CD4-positive, alpha-beta T cell (primary cell): ENCODE measurements at regions not wholly inside any gene's neighbourhood (a gene's known extent, or its start where the extent isn't known, plus 50 kb on each side); places are given as distances from the start of the nearest gene placed in this dataset.
"Not testable (repeated sequence)": the region's sequence is repeated elsewhere in the genome, so short reads cannot be mapped to it uniquely, and the experiment has no call there.

Experiments used
- ATAC-seq: fragments of 200-7000 bp; cut with Tn5 transposase; one replicate; pipeline ENCODE4 v1.10.0; 2022; ENCODE audit warnings: mild to moderate bottlenecking; ENCODE audit not compliant: poor library complexity
- CTCF ChIA-PET: fragments of 350-600 bp; sonication (Branson Sonifier 250); formaldehyde crosslinking; loops from one replicate; lab custom pipeline; 2021; ENCODE audit warnings: antibody characterized with exemption, inconsistent platforms; lab: Charles Lee
- POLR2A ChIA-PET: fragments of 350-600 bp; sonication (Branson Sonifier 250); formaldehyde crosslinking; loops from one replicate; lab custom pipeline; 2021; ENCODE audit warnings: antibody characterized with exemption, inconsistent platforms; lab: Charles Lee
- DNase-seq, 14 experiments: peaks; one replicate each; pipeline ENCODE4 v3.0.0-alpha.2; 2013 to 2020; ENCODE audit warnings: mixed read lengths in 2 of 14
- H3K27ac ChIP-seq, 2 donors: one replicate each; pipeline versions ENCODE4 v1.5.1 to v1.7.0; 2013; ENCODE audit warnings: low read length in 2 of 2, low read depth in 1 of 2, mild to moderate bottlenecking in 1 of 2
- H3K27me3 ChIP-seq, 2 experiments: 1 replicate in 1 of 2; 2 replicates in 1 of 2; pipeline versions ENCODE4 v1.6.1 to v1.7.0; 2013; ENCODE audit warnings: low read length in 2 of 2, control low read depth in 1 of 2, mild to moderate bottlenecking in 1 of 2, moderate library complexity in 1 of 2; ENCODE audit not compliant: insufficient read depth in 2 of 2, control insufficient read depth in 1 of 2
- H3K36me3 ChIP-seq: one replicate; pipeline ENCODE4 v1.6.1; 2013; ENCODE audit warnings: low read length, control low read depth; ENCODE audit not compliant: insufficient read depth
- H3K4me1 ChIP-seq: one replicate; pipeline ENCODE4 v1.6.1; 2013; ENCODE audit warnings: low read length, control low read depth; ENCODE audit not compliant: insufficient read depth
- H3K4me3 ChIP-seq: one replicate; pipeline ENCODE4 v1.5.1; 2013; ENCODE audit warnings: mild to moderate bottlenecking, low read length, moderate library complexity
- H3K9me3 ChIP-seq, 2 experiments: 1 replicate in 1 of 2; 2 replicates in 1 of 2; pipeline versions ENCODE4 v1.6.1 to v1.7.0; 2013; ENCODE audit warnings: low read length in 2 of 2, mild to moderate bottlenecking in 2 of 2, control low read depth in 1 of 2, moderate library complexity in 1 of 2; ENCODE audit not compliant: control insufficient read depth in 1 of 2, insufficient read depth in 1 of 2
- H3K27ac Mint-ChIP-seq: one replicate; pipeline ENCODE4 v1.8.0; 2020; ENCODE audit warnings: mixed read lengths
- H3K27me3 Mint-ChIP-seq: one replicate; pipeline ENCODE4 v1.8.0; 2021; ENCODE audit warnings: mixed read lengths
- H3K36me3 Mint-ChIP-seq: one replicate; pipeline ENCODE4 v1.8.0; 2021; ENCODE audit warnings: low read depth, mixed read lengths
- H3K4me1 Mint-ChIP-seq: one replicate; pipeline ENCODE4 v1.8.0; 2021; ENCODE audit warnings: low read depth, mixed read lengths
- H3K4me3 Mint-ChIP-seq: one replicate; pipeline ENCODE4 v1.8.0; 2020; ENCODE audit warnings: mild to moderate bottlenecking, mixed read lengths
- H3K9me3 Mint-ChIP-seq: one replicate; pipeline ENCODE4 v1.8.0; 2020; ENCODE audit warnings: mixed read lengths
- CTCF ChIP-seq: fragments of 200-600 bp; IDR thresholded peaks from one replicate; pipeline ENCODE4 v1.8.0; 2022; ENCODE audit warnings: antibody characterized with exemption, mild to moderate bottlenecking
- intact Hi-C, 2 experiments: fragments of 100-400 bp; cut with DNase I in 1 of 2; cut with micrococcal nuclease in 1 of 2; formaldehyde crosslinking; loops; one replicate each; pipeline versions ENCODE4 v1.15.1 to v1.9.0; 2023 to 2025; cut with DNase I, micrococcal nuclease

DNA sequence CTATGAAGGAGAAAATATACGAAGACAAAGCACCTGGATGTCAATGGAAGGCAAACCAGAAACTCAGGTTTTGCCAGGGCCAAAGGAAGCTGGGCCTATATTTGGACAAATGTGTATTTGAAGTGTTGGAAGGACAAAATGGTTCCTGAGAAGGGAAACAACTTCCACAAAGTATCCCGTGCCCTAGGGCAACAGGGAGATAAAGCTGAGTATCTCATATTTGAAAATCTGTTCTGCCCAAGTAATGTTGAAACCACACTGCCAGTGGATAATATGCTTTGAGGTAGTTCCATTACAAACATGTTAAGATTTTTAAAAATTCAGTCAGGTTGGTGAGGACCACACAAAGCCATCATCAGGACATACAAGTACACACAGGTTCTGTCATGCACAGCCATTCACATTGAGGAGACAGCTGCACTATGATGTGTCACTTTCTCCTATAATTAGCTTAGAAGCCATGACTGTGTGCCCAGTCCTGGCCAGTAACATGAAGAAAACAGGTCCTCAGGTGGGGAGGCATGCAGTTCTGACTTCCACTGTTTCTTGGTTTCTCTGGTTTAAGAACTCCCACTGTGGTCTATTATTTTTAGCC is 116.4 kb downstream of the PWWP3B start:
- DNase-seq (no peak), ATAC-seq (no peak)
- Histone ChIP-seq H3K4me3 (no peak overlapping the region), H3K4me1 (no peaks in the 10 kb centered on the region), H3K9me3 (no peaks in the 10 kb centered on the region), H3K27me3 (no peaks in the 10 kb centered on the region), H3K27ac (no peak overlapping the region), H3K36me3 (no peaks in the 10 kb centered on the region)
- no peaks in the 10 kb centered on the region for H3K36me3 Mint-ChIP-seq
- H3K4me1 Mint-ChIP-seq = no peaks in the 10 kb centered on the region
- H3K9me3 Mint-ChIP-seq = no peaks in the 10 kb centered on the region
- no peak overlapping the region for H3K4me3 Mint-ChIP-seq
- ChIA-PET CTCF (no interaction called here), POLR2A (no interaction called here)
- TF ChIP-seq CTCF = no peak
- intact Hi-C loops = no loop called here
- no peak overlapping the region for H3K27ac Mint-ChIP-seq
- H3K27me3 Mint-ChIP-seq = no peaks in the 10 kb centered on the region

DNA sequence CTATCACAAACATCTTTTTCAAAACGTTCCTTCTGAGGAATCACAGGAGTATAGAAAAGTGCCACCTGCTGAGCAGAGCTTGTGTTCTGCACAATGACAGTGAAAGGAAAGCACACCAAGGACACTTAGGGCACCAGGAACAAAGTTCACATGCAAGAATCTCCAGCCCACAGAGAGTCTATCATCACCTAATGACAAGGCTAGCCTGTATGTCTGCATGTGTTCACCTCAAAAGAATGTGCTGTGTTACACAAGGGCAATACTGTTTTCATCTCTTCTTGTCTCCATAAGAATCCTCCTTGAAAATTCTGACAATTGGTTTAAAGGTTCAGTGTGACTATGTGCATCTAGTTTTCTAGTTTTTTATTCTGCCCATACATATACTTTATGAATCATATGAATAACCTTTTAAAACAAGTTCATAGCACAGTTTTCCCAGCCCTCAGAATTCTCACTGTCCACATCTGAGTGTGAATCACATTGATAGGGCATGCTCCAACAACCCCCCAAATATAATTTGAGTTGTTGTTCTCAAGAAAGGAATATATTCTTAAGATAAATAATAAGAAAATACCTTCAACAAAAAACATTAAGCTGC is 118.0 kb downstream of the PWWP3B start:
- Histone ChIP-seq H3K27ac (no peak overlapping the region), H3K4me3 (no peak overlapping the region), H3K27me3 (no peaks in the 10 kb centered on the region), H3K4me1 (no peaks in the 10 kb centered on the region), H3K9me3 (no peaks in the 10 kb centered on the region), H3K36me3 (no peaks in the 10 kb centered on the region)
- ChIA-PET CTCF (no interaction called here), POLR2A (no interaction called here)
- H3K36me3 Mint-ChIP-seq = no peaks in the 10 kb centered on the region
- DNase-seq (no peak), ATAC-seq (no peak)
- H3K4me1 Mint-ChIP-seq = no peaks in the 10 kb centered on the region
- H3K27me3 Mint-ChIP-seq = no peaks in the 10 kb centered on the region
- no peaks in the 10 kb centered on the region for H3K9me3 Mint-ChIP-seq
- TF ChIP-seq CTCF = no peak
- intact Hi-C loops = no loop called here
- H3K27ac Mint-ChIP-seq = no peak overlapping the region
- H3K4me3 Mint-ChIP-seq = no peak overlapping the region

GRCh38 chrX:106290778-106291177 is 122.7 kb downstream of the PWWP3B start:
- H3K9me3 Mint-ChIP-seq, H3K4me3 ChIP-seq, H3K36me3 Mint-ChIP-seq, POLR2A ChIA-PET, H3K4me1 Mint-ChIP-seq, H3K9me3 ChIP-seq, H3K4me1 ChIP-seq, DNase-seq, H3K27ac Mint-ChIP-seq, H3K36me3 ChIP-seq, H3K4me3 Mint-ChIP-seq, H3K27me3 Mint-ChIP-seq, H3K27me3 ChIP-seq, CTCF ChIA-PET, ATAC-seq, H3K27ac ChIP-seq, intact Hi-C loops: not testable (repeated sequence)

DNA sequence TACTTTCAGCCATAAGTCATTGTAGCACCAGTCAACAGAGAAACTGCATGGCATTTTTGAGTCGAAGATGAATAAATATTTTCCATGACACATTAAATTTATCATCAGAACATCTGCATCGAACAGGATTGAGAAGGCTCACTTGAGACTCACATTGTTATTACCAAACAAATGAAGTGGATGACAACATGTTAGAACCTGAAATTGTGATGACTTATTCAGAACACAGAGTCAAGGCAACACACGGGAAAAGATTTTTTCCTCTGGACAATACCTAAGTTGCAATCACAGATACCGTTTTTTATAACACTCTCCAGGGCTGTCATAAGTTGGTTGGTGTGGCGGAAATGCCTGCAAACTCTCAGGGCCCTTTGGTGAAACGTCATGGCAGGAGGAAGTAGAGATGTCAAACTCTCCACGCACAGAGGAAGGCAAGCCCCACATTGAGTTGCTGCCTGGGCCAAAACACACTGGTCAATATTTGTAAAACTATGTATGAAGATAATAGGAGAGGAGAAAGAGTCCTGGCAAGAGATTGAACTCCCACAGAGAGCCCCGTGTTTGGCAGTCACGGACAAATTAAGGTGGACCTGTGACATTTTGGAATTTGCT is 123.8 kb downstream of the PWWP3B start:
- CTCF ChIA-PET, intact Hi-C loops, H3K27ac ChIP-seq: not testable (repeated sequence)

More for the DNA sequence above, 123.8 kb downstream of the PWWP3B start:
- H3K27me3 ChIP-seq, H3K9me3 Mint-ChIP-seq, DNase-seq, H3K36me3 ChIP-seq, ATAC-seq, H3K4me3 Mint-ChIP-seq, H3K27me3 Mint-ChIP-seq, H3K4me1 ChIP-seq, H3K4me1 Mint-ChIP-seq, H3K36me3 Mint-ChIP-seq, H3K4me3 ChIP-seq, POLR2A ChIA-PET, H3K27ac Mint-ChIP-seq, H3K9me3 ChIP-seq: not testable (repeated sequence)
